LoVo (cell line): ENCODE measurements at regions not wholly inside any gene's neighbourhood (a gene's known extent, or its start where the extent isn't known, plus 50 kb on each side); places are given as distances from the start of the nearest gene placed in this dataset.

Experiments used
- DNase-seq: peaks from one replicate; pipeline ENCODE4 v3.0.0-alpha.2; 2016; ENCODE audit warnings: low spot score

GRCh38 chr22:47769652-47770051 lies 1007.2 kb downstream of the TBC1D22A start:
- DNase-seq, result no peak

- DNase-seq, result no peak
Observed at GRCh38 chr22:47768027-47768426, 1005.6 kb downstream of the TBC1D22A start.

- DNase-seq, result no peak
Observed at GRCh38 chr22:47767403-47767802, 1005.0 kb downstream of the TBC1D22A start.

- DNase-seq, result no peak
Observed at GRCh38 chr22:47765757-47766156, 1003.3 kb downstream of the TBC1D22A start.

GRCh38 chr22:47762141-47762540 lies 999.7 kb downstream of the TBC1D22A start:
- DNase-seq, result no peak

GRCh38 chr22:47759909-47760308 lies 997.5 kb downstream of the TBC1D22A start:
- DNase-seq, result no peak

- no peak for DNase-seq
Observed at GRCh38 chr22:47757741-47758140, 995.3 kb downstream of the TBC1D22A start.

- no peak for DNase-seq
Observed at GRCh38 chr22:47750086-47750485, 987.6 kb downstream of the TBC1D22A start.

GRCh38 chr22:47748957-47749356 lies 986.5 kb downstream of the TBC1D22A start:
- no peak for DNase-seq

GRCh38 chr22:47748271-47748670 lies 985.8 kb downstream of the TBC1D22A start:
- no peak for DNase-seq

GRCh38 chr22:47740109-47740805 lies 977.8 kb downstream of the TBC1D22A start:
- DNase-seq, result no peak

GRCh38 chr22:47739291-47740015 lies 977.0 kb downstream of the TBC1D22A start:
- no peak for DNase-seq

GRCh38 chr22:47738472-47739013 lies 976.1 kb downstream of the TBC1D22A start:
- DNase-seq, result no peak

GRCh38 chr22:47736186-47737034 lies 974.0 kb downstream of the TBC1D22A start:
- no peak for DNase-seq

- no peak for DNase-seq
Observed at GRCh38 chr22:47734511-47734910, 972.1 kb downstream of the TBC1D22A start.

GRCh38 chr22:47727641-47728040 lies 965.2 kb downstream of the TBC1D22A start:
- no peak for DNase-seq

GRCh38 chr22:47724751-47725150 lies 962.3 kb downstream of the TBC1D22A start:
- no peak for DNase-seq

- no peak for DNase-seq
Observed at GRCh38 chr22:47724030-47724429, 961.6 kb downstream of the TBC1D22A start.

- no peak for DNase-seq
Observed at GRCh38 chr22:47718337-47718736, 955.9 kb downstream of the TBC1D22A start.

GRCh38 chr22:47716890-47717615 lies 954.6 kb downstream of the TBC1D22A start:
- DNase-seq, result no peak

- no peak for DNase-seq
Observed at GRCh38 chr22:47715866-47716578, 953.6 kb downstream of the TBC1D22A start.
